ENCODE measurements at regions not wholly inside any gene's neighbourhood (a gene's known extent, or its start where the extent isn't known, plus 50 kb on each side); places are given as distances from the start of the nearest gene placed in this dataset.
A peak's percentile ranks its signal among the peaks of the same experiment; 100 is the strongest.

DNA sequence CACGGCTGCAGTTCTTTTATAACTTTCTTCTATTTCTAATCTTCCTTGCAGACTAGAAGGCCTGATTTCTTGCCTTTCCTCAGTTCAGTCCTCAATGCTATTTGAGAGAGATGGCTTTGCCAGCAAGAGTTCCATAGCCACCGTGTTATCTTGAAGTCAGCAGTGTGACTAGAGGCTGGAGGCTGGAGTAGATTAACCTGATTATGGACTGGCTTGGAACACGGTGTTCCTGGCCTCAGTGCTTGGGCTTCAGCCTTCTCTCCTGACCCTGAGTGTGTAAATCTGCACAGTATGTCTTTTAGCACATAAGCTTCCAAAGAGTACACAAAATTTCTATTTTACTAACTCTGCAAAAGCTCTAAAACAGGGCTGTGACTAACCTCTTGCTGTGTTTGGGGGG is 61.4 kb downstream of the CCDC54 start:
- peak; percentile 64 for DNase-seq
- no peak for TF ChIP-seq POLR2A (IDR thresholded peaks at IDR 0.05)
- TF ChIP-seq, protein P1, sequence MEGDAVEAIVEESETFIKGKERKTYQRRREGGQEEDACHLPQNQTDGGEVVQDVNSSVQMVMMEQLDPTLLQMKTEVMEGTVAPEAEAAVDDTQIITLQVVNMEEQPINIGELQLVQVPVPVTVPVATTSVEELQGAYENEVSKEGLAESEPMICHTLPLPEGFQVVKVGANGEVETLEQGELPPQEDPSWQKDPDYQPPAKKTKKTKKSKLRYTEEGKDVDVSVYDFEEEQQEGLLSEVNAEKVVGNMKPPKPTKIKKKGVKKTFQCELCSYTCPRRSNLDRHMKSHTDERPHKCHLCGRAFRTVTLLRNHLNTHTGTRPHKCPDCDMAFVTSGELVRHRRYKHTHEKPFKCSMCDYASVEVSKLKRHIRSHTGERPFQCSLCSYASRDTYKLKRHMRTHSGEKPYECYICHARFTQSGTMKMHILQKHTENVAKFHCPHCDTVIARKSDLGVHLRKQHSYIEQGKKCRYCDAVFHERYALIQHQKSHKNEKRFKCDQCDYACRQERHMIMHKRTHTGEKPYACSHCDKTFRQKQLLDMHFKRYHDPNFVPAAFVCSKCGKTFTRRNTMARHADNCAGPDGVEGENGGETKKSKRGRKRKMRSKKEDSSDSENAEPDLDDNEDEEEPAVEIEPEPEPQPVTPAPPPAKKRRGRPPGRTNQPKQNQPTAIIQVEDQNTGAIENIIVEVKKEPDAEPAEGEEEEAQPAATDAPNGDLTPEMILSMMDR (IDR thresholded peaks at IDR 0.05), result no peak
- Histone ChIP-seq H3K27ac (peak overlapping the region in 1 of 2 donors; percentile 55), H3K4me3 (no peak overlapping the region), H3K36me3 (ENCODE audit: low read depth, missing control alignments) (no peaks in the 10 kb centered on the region), H3K27me3 (no peaks in the 10 kb centered on the region), H3K9me3 (no peaks in the 10 kb centered on the region), H3K4me1 (peaks cover 14% of the 10 kb centered on the region)
- WGBS, 2 donors, result 26 to 53% methylated on average over 3 of the region's 3 CpGs
- intact Hi-C loops (cut with DNase I; ENCODE audit: low total_unique reads), result no loop called here

DNA sequence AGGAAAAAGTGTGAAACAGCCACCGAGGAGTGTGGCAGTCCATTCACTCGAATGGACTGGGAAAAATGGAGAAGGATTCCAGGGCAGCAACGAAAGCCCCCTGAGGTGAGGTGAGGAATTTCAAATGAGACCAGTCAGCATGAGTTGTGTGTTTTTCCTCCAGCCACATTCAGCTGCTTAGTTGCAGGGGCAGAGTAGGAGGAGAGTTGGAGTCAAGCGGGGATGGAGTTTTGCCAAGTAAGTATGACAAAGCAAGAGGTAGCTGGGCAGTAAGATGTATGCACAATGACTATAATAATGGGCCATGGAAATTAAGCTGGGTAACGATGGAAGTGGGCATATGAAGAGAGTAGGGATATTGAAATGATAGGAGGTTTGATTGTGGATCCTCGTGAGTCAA is 64.4 kb downstream of the CCDC54 start:
- DNase-seq, result no peak
- Histone ChIP-seq H3K4me1 (peaks cover 14% of the 10 kb centered on the region), H3K36me3 (ENCODE audit: low read depth, missing control alignments) (no peaks in the 10 kb centered on the region), H3K27ac (no peak overlapping the region), H3K9me3 (no peaks in the 10 kb centered on the region), H3K27me3 (no peaks in the 10 kb centered on the region), H3K4me3 (no peak overlapping the region)
- TF ChIP-seq POLR2A (IDR thresholded peaks at IDR 0.05), result no peak
- TF ChIP-seq, protein P1 (IDR thresholded peaks at IDR 0.05), result no peak
- intact Hi-C loops (cut with DNase I; ENCODE audit: low total_unique reads), result no loop called here
- 79 to 87% methylated on average over 6 of the region's 6 CpGs for WGBS, 2 donors

DNA sequence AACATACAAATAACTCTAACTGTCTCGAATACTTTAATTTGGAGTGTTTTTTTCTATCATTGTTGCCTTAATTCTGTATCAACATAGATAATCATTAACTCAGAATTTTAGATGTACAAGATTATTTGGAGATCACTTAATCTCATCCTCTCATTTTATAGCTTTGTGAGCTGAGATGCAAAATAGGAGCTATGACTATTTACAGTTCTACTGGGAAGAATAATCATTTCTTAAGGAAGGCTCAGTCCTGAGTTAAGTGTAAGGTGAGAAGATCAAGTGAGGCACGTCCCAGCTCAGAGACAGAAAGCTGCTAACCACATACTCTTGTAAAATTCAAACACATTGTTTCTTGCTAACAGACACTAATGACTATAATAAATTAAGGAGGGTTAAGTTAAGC is 66.2 kb downstream of the CCDC54 start:
- no peaks in the 10 kb centered on the region for H3K36me3 ChIP-seq (ENCODE audit: low read depth, missing control alignments)
- TF ChIP-seq, protein P1 (IDR thresholded peaks at IDR 0.05), result no peak
- TF ChIP-seq POLR2A (IDR thresholded peaks at IDR 0.05), result no peak
- H3K9me3 ChIP-seq, result no peaks in the 10 kb centered on the region
- H3K4me1 ChIP-seq, result peaks cover 9% of the 10 kb centered on the region
- WGBS, 2 donors, result 68 to 79% methylated on average over 2 of the region's 2 CpGs
- no peak for DNase-seq
- intact Hi-C loops (cut with DNase I; ENCODE audit: low total_unique reads), result no loop called here
- H3K27ac ChIP-seq, result no peak overlapping the region
- no peaks in the 10 kb centered on the region for H3K27me3 ChIP-seq
- H3K4me3 ChIP-seq, result no peak overlapping the region

DNA sequence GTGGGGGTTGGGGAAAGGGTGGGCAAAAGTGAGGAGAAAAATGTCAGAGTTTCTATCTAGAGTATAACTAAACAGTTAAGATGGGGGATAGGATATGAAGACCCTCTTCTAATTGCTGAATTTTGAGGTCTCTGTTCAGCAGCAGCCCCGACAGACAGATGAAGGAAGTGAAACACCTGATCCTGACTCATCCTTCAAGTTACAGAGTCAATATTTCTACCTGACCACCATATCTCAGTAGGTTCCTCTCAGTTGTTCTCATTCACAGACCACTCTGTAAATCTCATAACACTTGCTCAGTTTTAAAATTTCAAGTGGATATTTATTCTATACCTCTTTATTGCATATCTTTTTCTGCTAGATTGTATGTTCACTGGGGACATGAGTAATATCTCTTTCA is 69.5 kb downstream of the CCDC54 start:
- no peak overlapping the region for H3K4me3 ChIP-seq
- no peaks in the 10 kb centered on the region for H3K27me3 ChIP-seq
- no peak for DNase-seq
- WGBS, 2 donors, result 68 to 89% methylated on average over 1 of the region's 1 CpG
- H3K9me3 ChIP-seq, result no peaks in the 10 kb centered on the region
- H3K27ac ChIP-seq, result no peak overlapping the region
- H3K36me3 ChIP-seq (ENCODE audit: low read depth, missing control alignments), result no peaks in the 10 kb centered on the region
- TF ChIP-seq, protein P1 (IDR thresholded peaks at IDR 0.05), result no peak
- TF ChIP-seq POLR2A (IDR thresholded peaks at IDR 0.05), result no peak
- intact Hi-C loops (cut with DNase I; ENCODE audit: low total_unique reads), result no loop called here
- no peaks in the 10 kb centered on the region for H3K4me1 ChIP-seq

DNA sequence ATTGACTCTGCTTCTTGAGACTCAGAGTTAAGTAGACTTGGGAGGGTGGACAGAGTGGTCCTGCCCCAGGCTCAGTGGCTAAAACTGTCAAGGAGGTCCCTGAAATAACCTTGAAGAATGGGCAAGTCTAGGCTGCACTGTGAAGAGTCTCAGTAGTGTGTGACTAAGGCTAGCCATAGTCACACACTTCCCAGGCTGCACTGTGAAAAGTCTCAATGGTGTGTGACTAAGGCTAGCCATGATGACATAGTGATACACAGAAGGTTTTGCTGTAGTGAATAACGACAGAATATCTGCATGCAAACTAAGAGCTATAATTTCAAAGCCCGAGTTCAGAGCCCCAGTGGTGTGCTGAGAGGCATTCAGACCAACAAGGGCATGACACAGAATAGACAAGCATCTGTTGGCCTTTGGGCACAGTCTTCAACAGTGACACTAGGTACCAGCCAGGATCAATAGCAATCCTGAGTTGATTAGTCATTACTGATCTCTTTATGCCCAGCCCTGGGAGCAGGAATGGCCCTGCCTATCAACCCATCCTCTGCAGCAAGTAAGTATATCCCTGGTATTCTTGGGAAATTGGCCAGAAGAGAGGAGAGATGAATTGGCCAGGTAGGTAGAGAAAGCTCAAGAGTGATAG is 72.4 kb upstream of the BBX start:
- WGBS, 2 donors, result 85 to 89% methylated on average over 2 of the region's 2 CpGs

More for the DNA sequence above, 72.4 kb upstream of the BBX start:
- H3K9me3 ChIP-seq, result no peaks in the 10 kb centered on the region
- TF ChIP-seq POLR2A (IDR thresholded peaks at IDR 0.05), result no peak
- TF ChIP-seq, protein P1 (IDR thresholded peaks at IDR 0.05), result no peak
- H3K27ac ChIP-seq, result no peak overlapping the region
- H3K4me1 ChIP-seq, result no peaks in the 10 kb centered on the region
- no peaks in the 10 kb centered on the region for H3K36me3 ChIP-seq (ENCODE audit: low read depth, missing control alignments)
- no peaks in the 10 kb centered on the region for H3K27me3 ChIP-seq
- no peak overlapping the region for H3K4me3 ChIP-seq
- intact Hi-C loops (cut with DNase I; ENCODE audit: low total_unique reads), result no loop called here
- no peak for DNase-seq
